H1 (cell line): ENCODE measurements at regions not wholly inside any gene's neighbourhood (a gene's known extent, or its start where the extent isn't known, plus 50 kb on each side); places are given as distances from the start of the nearest gene placed in this dataset.

Experiments used
- CTCF ChIA-PET: fragments of 300-600 bp; sonication (Branson Sonifier 250); formaldehyde crosslinking; loops from one replicate; lab custom pipeline; 2021; ENCODE audit not compliant: partially characterized antibody; lab: Charles Lee
- POLR2A ChIA-PET: fragments of 300-600 bp; sonication (Branson Sonifier 250); formaldehyde crosslinking; loops from one replicate; lab custom pipeline; 2021; ENCODE audit warnings: inconsistent platforms; ENCODE audit not compliant: partially characterized antibody; lab: Charles Lee
- DNase-seq, 2 experiments: peaks; one replicate each; pipeline versions ENCODE4 v3.0.0 to v3.0.0-alpha.2; 2010 to 2022; ENCODE audit warnings: low spot score in 2 of 2, low read depth in 1 of 2, mixed read lengths in 1 of 2
- FAIRE-seq: peaks from 2 replicates; lab custom pipeline; 2011; peaks lifted over from hg19 to GRCh38; lab: Jason Lieb, UNC
- H2AFZ ChIP-seq: 2 replicates; pipeline ENCODE4 v1.8.1; 2012; ENCODE audit warnings: low read length, inconsistent platforms
- H2AK5ac ChIP-seq: 2 replicates; pipeline ENCODE4 v1.6.1; 2013; ENCODE audit warnings: low read depth, low read length
- H2BK120ac ChIP-seq: replicated peaks from 2 replicates; pipeline ENCODE3; 2013; ENCODE audit warnings: low read depth, low read length, inconsistent platforms
- H2BK12ac ChIP-seq: 2 replicates; pipeline ENCODE4 v1.6.1; 2013; ENCODE audit warnings: low read depth, low read length
- H2BK15ac ChIP-seq: 2 replicates; pipeline ENCODE4 v1.6.1; 2013; ENCODE audit warnings: low read length
- H2BK20ac ChIP-seq: 2 replicates; pipeline ENCODE4 v1.6.1; 2013; ENCODE audit warnings: low read length
- H2BK5ac ChIP-seq: 2 replicates; pipeline ENCODE4 v1.6.1; 2013; ENCODE audit warnings: low read depth, low read length
- H3K14ac ChIP-seq: 2 replicates; pipeline ENCODE4 v1.6.1; 2013; ENCODE audit warnings: inconsistent platforms; ENCODE audit not compliant: insufficient read length
- H3K18ac ChIP-seq: 2 replicates; pipeline ENCODE4 v1.6.1; 2013; ENCODE audit warnings: low read length; ENCODE audit errors: extremely low read depth
- H3K23ac ChIP-seq: 2 replicates; pipeline ENCODE4 v1.6.1; 2013; ENCODE audit warnings: inconsistent platforms; ENCODE audit not compliant: insufficient read length
- H3K23me2 ChIP-seq: 2 replicates; pipeline ENCODE4 v1.6.1; 2013; ENCODE audit warnings: low read depth, low read length
- H3K27ac ChIP-seq: 2 replicates; pipeline ENCODE4 v1.6.1; 2011; ENCODE audit warnings: low read depth, low read length, inconsistent platforms
- H3K27me3 ChIP-seq, 4 experiments: replicated peaks in 1 of 4; 1 replicate in 1 of 4; 2 replicates in 3 of 4; pipeline versions ENCODE4 v1.6.1 to v1.8.1; 2011 to 2013; ENCODE audit warnings: low read length in 3 of 4, mild to moderate bottlenecking in 3 of 4, inconsistent platforms in 2 of 4, mixed read lengths in 2 of 4, moderate library complexity in 1 of 4; ENCODE audit not compliant: control insufficient read depth in 3 of 4, insufficient read depth in 3 of 4; ENCODE audit errors: extremely low read depth in 1 of 4
- H3K36me3 ChIP-seq, 4 experiments: 2 replicates each; pipeline versions ENCODE4 v1.6.1 to v1.8.1; 2011 to 2013; ENCODE audit warnings: mild to moderate bottlenecking in 4 of 4, low read length in 3 of 4, moderate library complexity in 2 of 4, control low read depth in 1 of 4, inconsistent platforms in 1 of 4; ENCODE audit not compliant: insufficient read depth in 4 of 4, control insufficient read depth in 2 of 4
- H3K4ac ChIP-seq: replicated peaks from 2 replicates; pipeline ENCODE3; 2013; ENCODE audit warnings: low read length, low read depth, mixed read lengths, inconsistent platforms; ENCODE audit not compliant: insufficient read length
- H3K4me1 ChIP-seq, 4 experiments: replicated peaks in 1 of 4; 1 replicate in 1 of 4; 2 replicates in 3 of 4; pipeline versions ENCODE4 v1.6.1 to v1.8.1; 2011 to 2013; ENCODE audit warnings: low read length in 3 of 4, inconsistent platforms in 2 of 4, mixed read lengths in 1 of 4; ENCODE audit not compliant: insufficient read depth in 4 of 4, control insufficient read depth in 3 of 4
- H3K4me2 ChIP-seq, 2 experiments: 2 replicates each; pipeline versions ENCODE4 v1.6.1 to v1.8.1; 2011 to 2013; ENCODE audit warnings: low read depth in 2 of 2, low read length in 2 of 2, control low read depth in 1 of 2, inconsistent platforms in 1 of 2, mild to moderate bottlenecking in 1 of 2; ENCODE audit not compliant: insufficient read depth in 1 of 2
- H3K4me3 ChIP-seq, 4 experiments: fragments of 200-600, 300-600 bp in 1 of 4; sonication (generic), shearing (Covaris generic), sonication (Bioruptor Twin) in 1 of 4; 2 replicates each; pipeline versions ENCODE4 v1.5.1 to v1.8.1; 2011 to 2016; ENCODE audit warnings: low read length in 4 of 4, low read depth in 3 of 4, control low read depth in 2 of 4, inconsistent platforms in 2 of 4, mild to moderate bottlenecking in 2 of 4, mixed read lengths in 1 of 4, moderate library complexity in 1 of 4; ENCODE audit not compliant: insufficient read depth in 2 of 4; ENCODE audit errors: extremely low read depth in 1 of 4
- H3K56ac ChIP-seq: replicated peaks from 2 replicates; pipeline ENCODE3; 2013; ENCODE audit warnings: low read depth, mild to moderate bottlenecking, mixed read lengths, low read length, inconsistent platforms; ENCODE audit not compliant: insufficient read length
- H3K79me1 ChIP-seq: 2 replicates; pipeline ENCODE4 v1.6.1; 2013; ENCODE audit warnings: low read depth, low read length, control low read depth
- H3K79me2 ChIP-seq, 2 experiments: 2 replicates each; pipeline versions ENCODE4 v1.6.1 to v1.8.1; 2012 to 2013; ENCODE audit warnings: low read length in 2 of 2, mild to moderate bottlenecking in 2 of 2, inconsistent platforms in 1 of 2; ENCODE audit not compliant: insufficient read depth in 2 of 2, control insufficient read depth in 1 of 2
- H3K9ac ChIP-seq, 4 experiments: replicated peaks in 1 of 4; 1 replicate in 1 of 4; 2 replicates in 3 of 4; pipeline versions ENCODE4 v1.6.1 to v1.8.1; 2011 to 2013; ENCODE audit warnings: low read depth in 3 of 4, low read length in 3 of 4, control low read depth in 2 of 4, mild to moderate bottlenecking in 2 of 4, moderate library complexity in 2 of 4, inconsistent platforms in 1 of 4; ENCODE audit errors: extremely low read depth in 1 of 4
- H3K9me3 ChIP-seq, 2 experiments: 2 replicates each; pipeline versions ENCODE4 v1.6.1 to v1.8.1; 2012 to 2013; ENCODE audit warnings: mild to moderate bottlenecking in 2 of 2, moderate library complexity in 2 of 2, control low read depth in 1 of 2, inconsistent platforms in 1 of 2, low read depth in 1 of 2, low read length in 1 of 2, mixed read lengths in 1 of 2; ENCODE audit not compliant: insufficient read depth in 2 of 2
- H4K20me1 ChIP-seq, 2 experiments: replicated peaks in 1 of 2; 2 replicates each; pipeline versions ENCODE3 to v1.8.1; 2011 to 2013; ENCODE audit warnings: inconsistent platforms in 2 of 2, low read length in 2 of 2, mild to moderate bottlenecking in 1 of 2; ENCODE audit not compliant: insufficient read depth in 2 of 2, control insufficient read depth in 1 of 2
- H4K5ac ChIP-seq: 2 replicates; pipeline ENCODE4 v1.6.1; 2013; ENCODE audit warnings: low read length, low read depth, mixed read lengths, inconsistent platforms; ENCODE audit not compliant: insufficient read length
- H4K8ac ChIP-seq: 2 replicates; pipeline ENCODE4 v1.8.0; 2013; ENCODE audit warnings: mild to moderate bottlenecking, moderate library complexity, low read length, inconsistent platforms; ENCODE audit not compliant: insufficient read depth; ENCODE audit errors: extremely low read depth
- H4K91ac ChIP-seq: replicated peaks from 2 replicates; pipeline ENCODE3; 2013; ENCODE audit warnings: low read length, mixed read lengths, inconsistent platforms; ENCODE audit not compliant: insufficient read length
- CBX5 ChIP-seq: fragments of 300-800, 300-1000 bp; sonication (generic); IDR thresholded peaks from 2 replicates; pipeline ENCODE4 v1.7.1; 2016; ENCODE audit warnings: antibody characterized with exemption, low read length, low read depth
- CHD1 ChIP-seq: IDR thresholded peaks from 2 replicates; pipeline ENCODE4 v1.6.1; 2012; ENCODE audit warnings: low read depth, low read length, improper control_type of control experiment
- CHD2 ChIP-seq: IDR thresholded peaks from 2 replicates; pipeline ENCODE4 v1.6.1; 2012; ENCODE audit warnings: low read length, improper control_type of control experiment
- CTCF ChIP-seq, 3 experiments: IDR thresholded peaks; 1 replicate in 2 of 3; 2 replicates in 1 of 3; pipeline versions ENCODE4 v1.5.1 to v1.6.1; 2011; ENCODE audit warnings: low read length in 3 of 3, mild to moderate bottlenecking in 3 of 3, inconsistent platforms in 2 of 3, low read depth in 1 of 3, moderate library complexity in 1 of 3; ENCODE audit not compliant: insufficient read depth in 1 of 3; ENCODE audit errors: control extremely low read depth in 1 of 3
- HDAC2 ChIP-seq, 2 experiments: fragments of 300-600 bp in 1 of 2; sonication (generic) in 1 of 2; IDR thresholded peaks; 2 replicates each; pipeline ENCODE4 v1.6.1; 2011 to 2012; ENCODE audit warnings: low read depth in 2 of 2, low read length in 2 of 2, mild to moderate bottlenecking in 2 of 2, moderate library complexity in 2 of 2, borderline replicate concordance in 1 of 2, inconsistent platforms in 1 of 2
- KDM4A ChIP-seq: IDR thresholded peaks from one replicate; pipeline ENCODE4 v1.7.1; 2012; ENCODE audit warnings: low read depth, mild to moderate bottlenecking, moderate library complexity, low read length, inconsistent platforms; ENCODE audit not compliant: severe bottlenecking
- NRF1 ChIP-seq: IDR thresholded peaks from 2 replicates; pipeline ENCODE4 v1.6.1; 2011; ENCODE audit warnings: mild to moderate bottlenecking, low read depth, low read length, improper control_type of control experiment
- POLR2A ChIP-seq, 2 experiments: IDR thresholded peaks; 1 replicate in 1 of 2; 2 replicates in 1 of 2; pipeline ENCODE4 v1.6.1; 2011; ENCODE audit warnings: low read depth in 2 of 2, low read length in 2 of 2, mild to moderate bottlenecking in 2 of 2; ENCODE audit errors: control extremely low read depth in 1 of 2
- POLR2AphosphoS5 ChIP-seq: IDR thresholded peaks from 2 replicates; pipeline ENCODE4 v1.6.1; 2011; ENCODE audit warnings: low read depth, low read length
- RFX5 ChIP-seq: IDR thresholded peaks from 2 replicates; pipeline ENCODE4 v1.6.1; 2011; ENCODE audit warnings: low read depth, low read length, improper control_type of control experiment, borderline replicate concordance
- SAP30 ChIP-seq: fragments of 300-600 bp; sonication (generic); IDR thresholded peaks from 2 replicates; pipeline ENCODE4 v1.7.1; 2012; ENCODE audit warnings: low read length, moderate library complexity, mild to moderate bottlenecking, inconsistent platforms; ENCODE audit not compliant: insufficient read depth, insufficient replicate concordance
- SIRT6 ChIP-seq: IDR thresholded peaks from one replicate; pipeline ENCODE4 v1.7.1; 2012; ENCODE audit warnings: low read length, inconsistent platforms
- ZNF274 ChIP-seq: IDR thresholded peaks from 2 replicates; pipeline ENCODE4 v1.7.0; 2012; ENCODE audit warnings: low read length, borderline replicate concordance; ENCODE audit errors: extremely low read depth
- WGBS, 2 experiments: shearing (Covaris generic) in 1 of 2; methylation state at CpG; one replicate each; pipeline versions ENCODE4 v1.1.6 to v1.1.7; 2013 to 2015; ENCODE audit warnings: low lambda C conversion rate in 2 of 2, mixed read lengths in 2 of 2, inconsistent platforms in 1 of 2, low coverage in 1 of 2, missing lambda C conversion rate in 1 of 2; ENCODE audit not compliant: insufficient replicate concordance in 2 of 2, insufficient coverage in 1 of 2, insufficient read length in 1 of 2; ENCODE audit errors: extremely low coverage in 1 of 2, missing lambda C conversion rate in 1 of 2; 5-methylcytosine and 5-hydroxymethylcytosine counted together

GRCh38 chr18:70463085-70463484 lies 174.2 kb downstream of the SOCS6 start:
- Histone ChIP-seq H4K8ac (no peak overlapping the region), H3K9me3 (no peaks in the 10 kb centered on the region), H3K27ac (no peak overlapping the region), H2AFZ (no peak overlapping the region), H3K4me1 (no peaks in the 10 kb centered on the region), H2BK5ac (no peak overlapping the region), H2BK120ac (no peak overlapping the region), H3K79me2 (no peaks in the 10 kb centered on the region), H4K5ac (no peak overlapping the region), H3K23me2 (peaks cover 4% of the 10 kb centered on the region; the same call in 1 of the 2 replicates), H3K36me3 (no peaks in the 10 kb centered on the region), H3K14ac (no peak overlapping the region), H2BK12ac (no peak overlapping the region), H3K23ac (no peak overlapping the region), H3K4ac (no peak overlapping the region), H3K9ac (no peak overlapping the region), H3K4me3 (no peak overlapping the region), H4K20me1 (peaks cover 0 to 1% of the 10 kb centered on the region in 2 experiments), H4K91ac (no peak overlapping the region), H2BK15ac (no peak overlapping the region), H3K18ac (no peak overlapping the region), H3K4me2 (no peak overlapping the region), H3K56ac (no peak overlapping the region), H3K27me3 (no peaks in the 10 kb centered on the region), H2BK20ac (no peak overlapping the region), H2AK5ac (no peak overlapping the region), H3K79me1 (no peaks in the 10 kb centered on the region)
- no peak for FAIRE-seq
- WGBS, 2 experiments = 96% methylated on average over 6 of the region's 6 CpGs; no CpG with 5 or more reads in 1 of the 2 experiments
- DNase-seq = no peak
- POLR2A ChIA-PET = interaction anchor here (0.9 kb wide), 1 partner anchor 13 kb away, joined by 3 read pairs; no protein-coding TSS in a partner anchor
- CTCF ChIA-PET = interaction anchor here (0.6 to 1.5 kb wide), 4 partner anchors 8 to 113 kb away, joined by 3 to 4 read pairs (median 3); no protein-coding TSS in a partner anchor
- TF ChIP-seq HDAC2 (IDR thresholded peaks at IDR 0.05; ENCODE audit: borderline replicate concordance in 1 of 2, low read depth in 2 of 2, low read length in 2 of 2) = no peak
- TF ChIP-seq CTCF (IDR thresholded peaks at IDR 0.05; ENCODE audit: control extremely low read depth in 1 of 3, insufficient read depth in 1 of 3, low read depth in 1 of 3, low read length in 3 of 3) = no peak
- TF ChIP-seq NRF1 = no peak
- no peak for TF ChIP-seq POLR2AphosphoS5
- no peak for TF ChIP-seq KDM4A
- no peak for TF ChIP-seq ZNF274
- no peak for TF ChIP-seq RFX5
- no peak for TF ChIP-seq CHD1
- TF ChIP-seq CHD2 = no peak
- TF ChIP-seq POLR2A (IDR thresholded peaks at IDR 0.05; ENCODE audit: control extremely low read depth in 1 of 2, low read depth in 2 of 2, low read length in 2 of 2) = no peak
- TF ChIP-seq CBX5 = no peak
- no peak for TF ChIP-seq SIRT6
- TF ChIP-seq SAP30 = no peak
